OCI-LY7 (cell line): ENCODE measurements at regions not wholly inside any gene's neighbourhood (a gene's known extent, or its start where the extent isn't known, plus 50 kb on each side); places are given as distances from the start of the nearest gene placed in this dataset.

Experiments used
- EZH2phosphoT487 ChIP-seq: fragments of 200-600 bp; sonication (generic); IDR thresholded peaks from 2 replicates; pipeline ENCODE4 v1.6.1; 2018; ENCODE audit warnings: low read depth, borderline replicate concordance, mild to moderate bottlenecking, mixed run types, antibody characterized with exemption, low read length, moderate library complexity, mixed read lengths
- TF ChIP-seq, protein P1 (sequence below): fragments of 200-600 bp; sonication (generic); conservative IDR thresholded peaks from 2 replicates; pipeline ENCODE4 v1.5.1; 2014; ENCODE audit warnings: mild to moderate bottlenecking, antibody characterized with exemption, low read length, moderate library complexity, mixed read lengths

DNA sequence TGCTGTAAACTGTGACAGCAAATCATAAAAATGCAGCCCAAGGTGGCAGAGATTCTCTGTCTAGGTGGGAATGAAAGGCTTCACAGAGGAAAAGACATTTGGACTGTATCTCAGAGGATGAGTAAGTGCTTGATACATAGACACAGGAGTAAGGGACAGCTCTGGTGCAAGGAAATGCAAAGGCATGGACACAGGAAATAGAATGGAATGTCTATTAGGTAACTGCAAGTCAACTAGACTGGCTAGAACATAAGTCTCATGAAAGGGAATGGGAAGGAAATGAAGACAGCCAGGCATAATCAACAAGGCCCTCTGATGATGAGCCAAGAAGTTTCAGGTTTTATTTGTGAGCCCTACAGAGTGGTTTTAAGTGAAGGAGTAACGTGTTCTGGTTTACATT, 321.7 kb downstream of the SUCLA2 start:
- TF ChIP-seq, protein P1, sequence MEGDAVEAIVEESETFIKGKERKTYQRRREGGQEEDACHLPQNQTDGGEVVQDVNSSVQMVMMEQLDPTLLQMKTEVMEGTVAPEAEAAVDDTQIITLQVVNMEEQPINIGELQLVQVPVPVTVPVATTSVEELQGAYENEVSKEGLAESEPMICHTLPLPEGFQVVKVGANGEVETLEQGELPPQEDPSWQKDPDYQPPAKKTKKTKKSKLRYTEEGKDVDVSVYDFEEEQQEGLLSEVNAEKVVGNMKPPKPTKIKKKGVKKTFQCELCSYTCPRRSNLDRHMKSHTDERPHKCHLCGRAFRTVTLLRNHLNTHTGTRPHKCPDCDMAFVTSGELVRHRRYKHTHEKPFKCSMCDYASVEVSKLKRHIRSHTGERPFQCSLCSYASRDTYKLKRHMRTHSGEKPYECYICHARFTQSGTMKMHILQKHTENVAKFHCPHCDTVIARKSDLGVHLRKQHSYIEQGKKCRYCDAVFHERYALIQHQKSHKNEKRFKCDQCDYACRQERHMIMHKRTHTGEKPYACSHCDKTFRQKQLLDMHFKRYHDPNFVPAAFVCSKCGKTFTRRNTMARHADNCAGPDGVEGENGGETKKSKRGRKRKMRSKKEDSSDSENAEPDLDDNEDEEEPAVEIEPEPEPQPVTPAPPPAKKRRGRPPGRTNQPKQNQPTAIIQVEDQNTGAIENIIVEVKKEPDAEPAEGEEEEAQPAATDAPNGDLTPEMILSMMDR: no peak
- TF ChIP-seq EZH2phosphoT487: no peak
